Calu3 (cell line): ENCODE measurements at regions not wholly inside any gene's neighbourhood (a gene's known extent, or its start where the extent isn't known, plus 50 kb on each side); places are given as distances from the start of the nearest gene placed in this dataset.

Experiments
- BruUV-seq: library from RNA; stranded (reverse); fragments of 400-500 nt; replicated peaks from 2 replicates; lab custom pipeline; 2021; lab: Mats Ljungman, UMichigan
- CTCF ChIA-PET: fragments of 300-600 bp; sonication (Branson Sonifier 250); formaldehyde crosslinking; loops from one replicate; lab custom pipeline; 2022; ENCODE audit warnings: antibody characterized with exemption; lab: Charles Lee
- DNase-seq: peaks from one replicate; pipeline ENCODE4 v3.0.0; 2022
- H3K27ac Mint-ChIP-seq: one replicate; pipeline ENCODE4 v1.8.0; 2022; ENCODE audit warnings: mixed read lengths; ENCODE audit not compliant: unreplicated experiment
- H3K27me3 Mint-ChIP-seq: one replicate; pipeline ENCODE4 v1.8.0; 2022; ENCODE audit warnings: mixed read lengths; ENCODE audit not compliant: unreplicated experiment
- H3K36me3 Mint-ChIP-seq: one replicate; pipeline ENCODE4 v1.8.0; 2022; ENCODE audit warnings: mild to moderate bottlenecking, moderate library complexity, mixed read lengths; ENCODE audit not compliant: insufficient read depth, unreplicated experiment
- H3K4me1 Mint-ChIP-seq: one replicate; pipeline ENCODE4 v1.8.0; 2022; ENCODE audit warnings: mild to moderate bottlenecking, low read depth, mixed read lengths; ENCODE audit not compliant: unreplicated experiment
- H3K4me3 Mint-ChIP-seq: one replicate; pipeline ENCODE4 v1.8.0; 2022; ENCODE audit warnings: mild to moderate bottlenecking, low read depth, moderate library complexity, mixed read lengths; ENCODE audit not compliant: unreplicated experiment
- H3K9me3 Mint-ChIP-seq: one replicate; pipeline ENCODE4 v1.8.0; 2022; ENCODE audit warnings: low read depth, mixed read lengths; ENCODE audit not compliant: unreplicated experiment
- CTCF ChIP-seq: fragments of 200-600 bp; IDR thresholded peaks from one replicate; pipeline ENCODE4 v1.8.0; 2022; ENCODE audit warnings: antibody characterized with exemption; ENCODE audit not compliant: unreplicated experiment
- intact Hi-C: fragments of 100-400 bp; cut with micrococcal nuclease; formaldehyde crosslinking; loops from one replicate; pipeline ENCODE4 v1.10.0; 2022; ENCODE audit not compliant: unreplicated experiment

- intact Hi-C loops = no loop called here
- no peak for TF ChIP-seq CTCF
- Mint-ChIP-seq H3K4me3 (no peak overlapping the region), H3K9me3 (no peaks in the 10 kb centered on the region), H3K4me1 (no peaks in the 10 kb centered on the region), H3K27ac (no peak overlapping the region), H3K27me3 (no peaks in the 10 kb centered on the region), H3K36me3 (no peaks in the 10 kb centered on the region)
- CTCF ChIA-PET = no interaction called here
- BruUV-seq = no TSS peak
- no peak for DNase-seq
Observed at GRCh38 chrX:98412058-98412457, 1528.3 kb downstream of the RPA4 start.

DNA sequence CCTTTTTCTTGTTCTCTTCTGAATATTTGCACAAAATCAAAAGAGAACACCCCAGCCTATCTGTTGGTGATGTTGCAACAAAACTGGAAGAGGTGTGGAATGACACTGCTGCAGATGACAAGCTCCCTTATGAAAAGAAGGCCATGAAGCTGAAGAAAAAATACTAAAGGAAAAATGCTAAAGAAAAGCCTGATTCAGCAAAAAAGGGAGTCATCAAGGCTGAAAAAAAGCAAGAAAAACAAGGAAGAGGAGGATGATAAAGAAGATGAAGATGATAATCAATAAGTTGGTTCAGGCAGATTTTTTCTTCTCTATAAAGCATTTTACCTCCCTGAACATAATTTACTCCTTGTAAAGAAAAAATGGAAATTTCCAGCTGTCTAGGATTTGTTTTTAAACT, 1538.8 kb downstream of the RPA4 start:
- Mint-ChIP-seq H3K27ac (no peak overlapping the region), H3K36me3 (no peaks in the 10 kb centered on the region), H3K4me3 (no peak overlapping the region), H3K9me3 (peaks cover 6% of the 10 kb centered on the region), H3K27me3 (no peaks in the 10 kb centered on the region), H3K4me1 (no peaks in the 10 kb centered on the region)
- intact Hi-C loops = no loop called here
- no peak for DNase-seq
- CTCF ChIA-PET = no interaction called here
- BruUV-seq = no TSS peak
- no peak for TF ChIP-seq CTCF

DNA sequence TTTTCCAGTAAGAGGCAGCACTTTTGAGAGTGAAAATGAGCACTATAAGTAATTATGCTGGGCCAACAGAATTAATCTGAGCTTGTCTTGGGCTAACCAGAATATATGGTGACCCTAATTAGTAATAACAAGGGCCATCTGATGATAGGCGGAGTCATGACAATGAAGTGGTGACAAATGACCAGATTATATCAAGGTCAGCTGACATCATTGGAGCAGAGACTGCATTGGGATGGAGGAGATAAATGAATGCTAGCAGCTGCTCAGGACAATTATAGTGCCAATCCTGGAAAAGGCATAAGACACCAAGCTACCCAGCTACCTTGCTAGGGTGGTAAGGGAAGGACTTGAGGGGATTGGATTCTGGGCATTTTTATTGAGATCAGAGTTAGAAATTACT, 1548.7 kb downstream of the RPA4 start:
- DNase-seq = no peak
- H3K9me3 Mint-ChIP-seq = peaks cover 3% of the 10 kb centered on the region
- H3K27ac Mint-ChIP-seq = no peak overlapping the region
- H3K36me3 Mint-ChIP-seq = no peaks in the 10 kb centered on the region
- intact Hi-C loops = no loop called here
- no peaks in the 10 kb centered on the region for H3K27me3 Mint-ChIP-seq
- BruUV-seq = no TSS peak
- no peak for TF ChIP-seq CTCF
- H3K4me1 Mint-ChIP-seq = no peaks in the 10 kb centered on the region
- CTCF ChIA-PET = no interaction called here
- H3K4me3 Mint-ChIP-seq = no peak overlapping the region

GRCh38 chrX:98448524-98448923, 1564.8 kb downstream of the RPA4 start:
- DNase-seq = no peak
- Mint-ChIP-seq H3K27ac (no peak overlapping the region), H3K36me3 (no peaks in the 10 kb centered on the region), H3K4me3 (no peak overlapping the region), H3K4me1 (no peaks in the 10 kb centered on the region), H3K27me3 (no peaks in the 10 kb centered on the region), H3K9me3 (peaks cover 2% of the 10 kb centered on the region)
- intact Hi-C loops = no loop called here
- BruUV-seq = no TSS peak
- CTCF ChIA-PET = no interaction called here
- no peak for TF ChIP-seq CTCF

DNA sequence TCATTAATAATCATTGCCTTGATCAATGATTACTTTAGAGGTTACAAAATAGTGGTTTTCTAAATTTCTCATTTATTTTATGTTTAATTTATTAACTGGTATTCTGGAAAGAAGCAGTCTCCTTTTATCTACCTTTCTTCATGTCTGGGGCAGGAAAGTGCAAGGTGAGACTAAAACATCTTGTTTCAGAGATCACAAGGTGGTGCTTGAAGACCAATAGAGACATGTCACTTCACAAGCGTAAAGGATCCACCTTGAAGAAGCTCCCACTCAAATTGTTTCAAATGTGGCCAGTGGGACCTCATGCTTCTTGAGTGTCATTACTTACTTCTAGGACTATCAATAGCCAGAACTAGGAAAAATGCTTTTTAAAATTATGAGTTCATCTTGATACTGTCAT, 1568.7 kb downstream of the RPA4 start:
- CTCF ChIA-PET = no interaction called here
- TF ChIP-seq CTCF = no peak
- BruUV-seq = no TSS peak
- no peaks in the 10 kb centered on the region for H3K36me3 Mint-ChIP-seq
- no peaks in the 10 kb centered on the region for H3K27me3 Mint-ChIP-seq
- H3K27ac Mint-ChIP-seq = no peak overlapping the region
- no peaks in the 10 kb centered on the region for H3K4me1 Mint-ChIP-seq
- intact Hi-C loops = no loop called here
- peaks cover 2% of the 10 kb centered on the region for H3K9me3 Mint-ChIP-seq
- no peak overlapping the region for H3K4me3 Mint-ChIP-seq
- DNase-seq = no peak
